KOPT-K1 (cell line): ENCODE measurements at regions not wholly inside any gene's neighbourhood (a gene's known extent, or its start where the extent isn't known, plus 50 kb on each side); places are given as distances from the start of the nearest gene placed in this dataset.

Experiments used
- H3K27ac ChIP-seq: fragments of 200-600 bp; sonication (generic); 2 replicates; pipeline ENCODE4 v1.5.1; 2016; ENCODE audit warnings: antibody characterized with exemption, mild to moderate bottlenecking, low read depth, low read length; ENCODE audit not compliant: poor library complexity, severe bottlenecking
- H3K36me3 ChIP-seq: fragments of 200-600 bp; sonication (generic); 2 replicates; pipeline ENCODE4 v1.5.1; 2017; ENCODE audit warnings: antibody characterized with exemption, mild to moderate bottlenecking, low read length, moderate library complexity; ENCODE audit not compliant: insufficient read depth
- H3K9me3 ChIP-seq: fragments of 200-600 bp; sonication (generic); 2 replicates; pipeline ENCODE4 v1.5.1; 2017; ENCODE audit warnings: antibody characterized with exemption, low read length, mild to moderate bottlenecking; ENCODE audit not compliant: insufficient read depth, poor library complexity, severe bottlenecking

- Histone ChIP-seq H3K36me3 (no peaks in the 10 kb centered on the region), H3K9me3 (no peaks in the 10 kb centered on the region), H3K27ac (no peak overlapping the region)
Measured at GRCh38 chr16:62596125-62596524, 559.9 kb upstream of the CDH8 start.

- Histone ChIP-seq H3K36me3 (no peaks in the 10 kb centered on the region), H3K27ac (no peak overlapping the region), H3K9me3 (no peaks in the 10 kb centered on the region)
Measured at GRCh38 chr16:62586128-62586862, 550.1 kb upstream of the CDH8 start.

- H3K9me3 ChIP-seq: no peaks in the 10 kb centered on the region
- no peaks in the 10 kb centered on the region for H3K36me3 ChIP-seq
- H3K27ac ChIP-seq: no peak overlapping the region
Measured at GRCh38 chr16:62585041-62585545, 548.9 kb upstream of the CDH8 start.

GRCh38 chr16:62583414-62583813 is 547.2 kb upstream of the CDH8 start:
- Histone ChIP-seq H3K36me3 (no peaks in the 10 kb centered on the region), H3K27ac (no peak overlapping the region), H3K9me3 (no peaks in the 10 kb centered on the region)

GRCh38 chr16:62573466-62573865 is 537.2 kb upstream of the CDH8 start:
- no peak overlapping the region for H3K27ac ChIP-seq
- no peaks in the 10 kb centered on the region for H3K36me3 ChIP-seq
- H3K9me3 ChIP-seq: no peaks in the 10 kb centered on the region

- Histone ChIP-seq H3K9me3 (no peaks in the 10 kb centered on the region), H3K27ac (no peak overlapping the region), H3K36me3 (no peaks in the 10 kb centered on the region)
Measured at GRCh38 chr16:62568926-62569325, 532.7 kb upstream of the CDH8 start.

GRCh38 chr16:62565706-62566105 is 529.5 kb upstream of the CDH8 start:
- Histone ChIP-seq H3K9me3 (no peaks in the 10 kb centered on the region), H3K36me3 (no peaks in the 10 kb centered on the region), H3K27ac (no peak overlapping the region)

- H3K36me3 ChIP-seq: no peaks in the 10 kb centered on the region
- no peaks in the 10 kb centered on the region for H3K9me3 ChIP-seq
- no peak overlapping the region for H3K27ac ChIP-seq
Measured at GRCh38 chr16:62564291-62564690, 528.1 kb upstream of the CDH8 start.

GRCh38 chr16:62562121-62562520 is 525.9 kb upstream of the CDH8 start:
- Histone ChIP-seq H3K9me3 (no peaks in the 10 kb centered on the region), H3K36me3 (no peaks in the 10 kb centered on the region)

GRCh38 chr16:62549875-62550274 is 513.6 kb upstream of the CDH8 start:
- no peaks in the 10 kb centered on the region for H3K9me3 ChIP-seq
- H3K36me3 ChIP-seq: no peaks in the 10 kb centered on the region
- H3K27ac ChIP-seq: no peak overlapping the region

More at GRCh38 chr16:62562121-62562520, 525.9 kb upstream of the CDH8 start:
- no peak overlapping the region for H3K27ac ChIP-seq

- H3K36me3 ChIP-seq: no peaks in the 10 kb centered on the region
Measured at GRCh38 chr16:62548095-62548494, 511.9 kb upstream of the CDH8 start.

GRCh38 chr16:62546701-62547100 is 510.5 kb upstream of the CDH8 start:
- H3K36me3 ChIP-seq: no peaks in the 10 kb centered on the region
- no peaks in the 10 kb centered on the region for H3K9me3 ChIP-seq

More at GRCh38 chr16:62548095-62548494, 511.9 kb upstream of the CDH8 start:
- H3K9me3 ChIP-seq: no peaks in the 10 kb centered on the region
- no peak overlapping the region for H3K27ac ChIP-seq

GRCh38 chr16:62545039-62545438 is 508.8 kb upstream of the CDH8 start:
- Histone ChIP-seq H3K27ac (no peak overlapping the region), H3K36me3 (no peaks in the 10 kb centered on the region), H3K9me3 (no peaks in the 10 kb centered on the region)

More at GRCh38 chr16:62546701-62547100, 510.5 kb upstream of the CDH8 start:
- no peak overlapping the region for H3K27ac ChIP-seq

GRCh38 chr16:62543516-62543915 is 507.3 kb upstream of the CDH8 start:
- Histone ChIP-seq H3K27ac (no peak overlapping the region), H3K36me3 (no peaks in the 10 kb centered on the region), H3K9me3 (no peaks in the 10 kb centered on the region)

GRCh38 chr16:62539657-62540056 is 503.4 kb upstream of the CDH8 start:
- no peak overlapping the region for H3K27ac ChIP-seq
- no peaks in the 10 kb centered on the region for H3K9me3 ChIP-seq
- no peaks in the 10 kb centered on the region for H3K36me3 ChIP-seq

- H3K36me3 ChIP-seq: no peaks in the 10 kb centered on the region
- H3K27ac ChIP-seq: no peak overlapping the region
- no peaks in the 10 kb centered on the region for H3K9me3 ChIP-seq
Measured at GRCh38 chr16:62530426-62530825, 494.2 kb upstream of the CDH8 start.
